K562 (cell line): ENCODE measurements at regions not wholly inside any gene's neighbourhood (a gene's known extent, or its start where the extent isn't known, plus 50 kb on each side); places are given as distances from the start of the nearest gene placed in this dataset.
A peak's percentile ranks its signal among the peaks of the same experiment; 100 is the strongest.

Experiments used
- HMGN3 ChIP-seq: IDR thresholded peaks from 2 replicates; pipeline ENCODE4 v1.6.1; 2011; ENCODE audit warnings: borderline replicate concordance, low read depth, mild to moderate bottlenecking, mixed read lengths, low read length; ENCODE audit not compliant: insufficient read length; ENCODE audit errors: extremely low read depth
- NFIX ChIP-seq: fragments of 250-450 bp; sonication (Bioruptor Pico); IDR thresholded peaks from 2 replicates; pipeline ENCODE4 v1.4.0; 2020; ENCODE audit warnings: low read depth, mild to moderate bottlenecking, moderate library complexity
- PCBP2 ChIP-seq: fragments of 200-400 bp; formaldehyde crosslinking; IDR thresholded peaks from 2 replicates; pipeline ENCODE4 v1.6.1; 2018; ENCODE audit warnings: low read length, low read depth, mild to moderate bottlenecking, moderate library complexity; ENCODE audit not compliant: poor library complexity, severe bottlenecking
- PRMT5 ChIP-seq: sonication (generic); formaldehyde crosslinking; IDR thresholded peaks from 2 replicates; pipeline ENCODE4 v1.5.0; 2020; ENCODE audit warnings: missing genetic modification reagents
- RAD21 ChIP-seq, 2 experiments: fragments of 250-450 bp in 1 of 2; fragments of 450-650 bp in 1 of 2; sonication (Bioruptor Pico) in 1 of 2; formaldehyde crosslinking in 1 of 2; IDR thresholded peaks in 1 of 2; conservative IDR thresholded peaks in 1 of 2; 2 replicates each; pipeline versions ENCODE4 v1.4.0 to v1.8.0; 2020 to 2022; ENCODE audit warnings: mild to moderate bottlenecking in 2 of 2, moderate library complexity in 1 of 2
- RBBP5 ChIP-seq: fragments of 200-600 bp; sonication (generic); IDR thresholded peaks from 2 replicates; pipeline ENCODE4 v1.6.1; 2012; ENCODE audit warnings: borderline replicate concordance, mild to moderate bottlenecking, low read length, control low read depth, inconsistent platforms; ENCODE audit not compliant: insufficient read depth, poor library complexity, severe bottlenecking
- USF1 ChIP-seq: sonication (generic); formaldehyde crosslinking; IDR thresholded peaks from 2 replicates; pipeline ENCODE4 v1.9.0; 2022; ENCODE audit warnings: mild to moderate bottlenecking, missing genetic modification reagents
- ZNF316 ChIP-seq: fragments of 450-650 bp; IDR thresholded peaks from 2 replicates; pipeline ENCODE4 v1.6.1; 2016
- ZNF518B ChIP-seq: fragments of 250-450 bp; sonication (Bioruptor Pico); IDR thresholded peaks from 2 replicates; pipeline ENCODE4 v1.5.0; 2021; ENCODE audit warnings: mild to moderate bottlenecking, moderate library complexity
- ZNF609 ChIP-seq: sonication (generic); formaldehyde crosslinking; IDR thresholded peaks from 2 replicates; pipeline ENCODE4 v1.8.1; 2023; ENCODE audit warnings: missing genetic modification reagents, mild to moderate bottlenecking, borderline replicate concordance
- TF ChIP-seq, protein P1 (sequence below): fragments of 250-450 bp; sonication (Bioruptor Pico); IDR thresholded peaks from 2 replicates; pipeline ENCODE4 v1.5.0; 2020; ENCODE audit warnings: mild to moderate bottlenecking

DNA sequence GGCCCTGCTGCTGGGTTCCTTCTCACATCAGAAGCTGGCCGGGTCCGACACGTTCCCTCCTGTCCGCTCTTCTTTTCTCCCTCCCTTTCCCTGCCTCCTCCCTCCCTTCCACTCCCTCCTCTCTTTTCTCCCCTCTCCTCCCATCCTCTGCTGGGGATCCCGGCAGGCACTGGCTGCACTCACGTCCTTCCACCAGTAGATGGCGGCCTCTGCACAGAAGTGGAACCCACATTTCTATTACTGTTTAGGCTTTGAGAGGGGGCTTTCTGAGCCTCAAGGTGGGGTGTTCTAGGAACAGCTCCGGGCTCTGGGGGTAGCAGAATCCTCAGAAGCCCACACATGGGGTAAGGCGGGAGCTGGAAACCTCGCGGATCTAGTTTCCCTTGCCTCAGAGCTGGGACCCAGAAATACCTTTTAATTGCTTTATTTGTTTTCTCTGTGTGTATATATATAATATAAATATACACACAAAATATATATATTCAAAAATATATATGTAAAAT is 294.2 kb downstream of the ZNF536 start (continued):
- TF ChIP-seq ZNF609 (CRISPR knock-in tag): no peak
- TF ChIP-seq PCBP2: no peak
- no peak for TF ChIP-seq HMGN3
- no peak for TF ChIP-seq USF1 (CRISPR knock-in tag)
- no peak for TF ChIP-seq NFIX (CRISPR knock-in tag)
- peak; percentile 28 to 58; a peak in 3 of 4 replicates for TF ChIP-seq RAD21 (CRISPR knock-in tag; conservative IDR thresholded peaks at IDR 0.05 in 1 of 2, IDR thresholded peaks at IDR 0.05 in 1 of 2)
- TF ChIP-seq RBBP5: no peak
- TF ChIP-seq, protein P1, sequence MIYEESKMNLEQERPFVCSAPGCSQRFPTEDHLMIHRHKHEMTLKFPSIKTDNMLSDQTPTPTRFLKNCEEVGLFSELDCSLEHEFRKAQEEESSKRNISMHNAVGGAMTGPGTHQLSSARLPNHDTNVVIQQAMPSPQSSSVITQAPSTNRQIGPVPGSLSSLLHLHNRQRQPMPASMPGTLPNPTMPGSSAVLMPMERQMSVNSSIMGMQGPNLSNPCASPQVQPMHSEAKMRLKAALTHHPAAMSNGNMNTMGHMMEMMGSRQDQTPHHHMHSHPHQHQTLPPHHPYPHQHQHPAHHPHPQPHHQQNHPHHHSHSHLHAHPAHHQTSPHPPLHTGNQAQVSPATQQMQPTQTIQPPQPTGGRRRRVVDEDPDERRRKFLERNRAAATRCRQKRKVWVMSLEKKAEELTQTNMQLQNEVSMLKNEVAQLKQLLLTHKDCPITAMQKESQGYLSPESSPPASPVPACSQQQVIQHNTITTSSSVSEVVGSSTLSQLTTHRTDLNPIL: no peak
- no peak for TF ChIP-seq PRMT5 (CRISPR knock-in tag)
- TF ChIP-seq ZNF518B (CRISPR knock-in tag): no peak
- TF ChIP-seq ZNF316: no peak
